HG02623 (cell line): ENCODE measurements at regions not wholly inside any gene's neighbourhood (a gene's known extent, or its start where the extent isn't known, plus 50 kb on each side); places are given as distances from the start of the nearest gene placed in this dataset.

Source experiments
- ATAC-seq: cut with Tn5 transposase; IDR thresholded peaks from one replicate; pipeline ENCODE4 v1.9.1; 2021; ENCODE audit warnings: moderate library complexity; ENCODE audit not compliant: unreplicated experiment

DNA sequence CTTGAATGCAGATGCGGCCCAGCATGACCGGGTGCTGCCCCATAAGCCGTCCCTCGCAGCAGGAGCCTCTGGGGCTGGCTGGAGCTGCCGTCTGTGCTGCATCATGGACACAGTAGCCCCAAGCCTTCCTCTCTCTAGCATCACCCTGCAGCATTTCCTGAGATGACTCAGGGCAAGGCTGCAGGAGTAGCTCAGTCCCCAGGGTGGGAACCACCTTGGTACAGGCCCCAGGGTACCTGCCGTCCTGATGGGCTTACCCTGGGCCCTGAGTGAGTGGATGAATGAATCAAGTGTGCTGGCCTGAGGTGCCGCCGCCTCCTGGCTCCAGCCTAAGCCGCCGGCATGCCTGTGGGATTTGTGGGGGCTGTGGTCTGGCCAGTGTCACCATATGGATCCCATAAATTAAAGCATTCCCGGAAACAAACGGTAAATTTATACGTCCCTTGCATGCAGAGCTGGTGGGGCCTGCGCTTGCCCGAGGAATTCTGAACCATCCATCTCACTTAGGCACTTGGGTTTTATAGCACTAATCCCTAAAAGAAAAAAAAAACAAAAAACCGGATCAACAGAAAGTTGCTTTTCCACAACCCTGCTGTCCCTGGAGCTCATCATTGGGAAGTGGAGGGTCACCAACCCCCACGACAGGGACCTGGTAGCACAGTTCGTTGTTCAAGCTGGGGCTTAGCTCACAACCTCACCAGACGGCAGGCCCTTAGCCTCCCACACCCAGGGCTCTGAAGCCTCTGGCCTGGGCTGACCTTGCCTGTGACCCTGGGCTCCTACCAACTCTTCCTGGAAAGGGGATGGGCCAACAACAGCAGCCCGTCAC is 242.6 kb upstream of the CIBAR2 start:
- ATAC-seq: no peak

DNA sequence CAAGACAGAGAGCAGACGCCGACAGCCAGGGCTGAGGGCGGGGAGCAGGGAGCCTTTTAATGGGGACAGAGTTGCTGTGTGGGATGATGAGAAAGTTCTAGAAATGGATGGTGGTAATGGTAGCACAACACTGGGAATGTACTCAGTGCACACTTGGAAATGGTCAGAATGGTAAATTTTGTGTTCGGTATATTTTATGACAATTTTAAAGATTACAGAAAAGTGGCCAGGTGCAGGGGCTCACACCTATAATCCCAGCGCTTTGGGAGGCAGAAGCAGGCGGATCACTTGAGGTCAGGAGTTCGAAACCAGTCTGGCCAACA is 243.2 kb upstream of the CIBAR2 start:
- ATAC-seq: no peak

DNA sequence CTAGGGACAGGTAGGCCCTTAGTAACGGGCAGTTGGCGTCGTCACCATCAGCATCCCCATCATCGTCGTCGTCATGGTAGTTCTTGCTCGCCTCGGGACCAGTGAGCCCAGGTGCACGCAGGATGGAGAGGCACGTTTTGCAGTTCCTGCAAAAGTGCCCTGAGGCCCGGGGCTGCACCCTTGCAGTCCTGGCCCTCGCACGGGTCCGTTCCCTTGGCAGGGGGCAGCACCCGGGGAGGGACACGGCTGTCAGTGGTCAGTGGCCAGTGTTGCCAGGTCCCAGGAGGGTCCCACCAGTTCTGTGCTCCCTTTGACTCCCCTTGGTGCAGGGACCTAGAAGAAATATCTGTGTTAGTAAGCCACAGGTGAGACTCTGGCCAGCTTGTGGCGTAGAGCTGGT is 243.9 kb upstream of the CIBAR2 start:
- ATAC-seq: no peak

DNA sequence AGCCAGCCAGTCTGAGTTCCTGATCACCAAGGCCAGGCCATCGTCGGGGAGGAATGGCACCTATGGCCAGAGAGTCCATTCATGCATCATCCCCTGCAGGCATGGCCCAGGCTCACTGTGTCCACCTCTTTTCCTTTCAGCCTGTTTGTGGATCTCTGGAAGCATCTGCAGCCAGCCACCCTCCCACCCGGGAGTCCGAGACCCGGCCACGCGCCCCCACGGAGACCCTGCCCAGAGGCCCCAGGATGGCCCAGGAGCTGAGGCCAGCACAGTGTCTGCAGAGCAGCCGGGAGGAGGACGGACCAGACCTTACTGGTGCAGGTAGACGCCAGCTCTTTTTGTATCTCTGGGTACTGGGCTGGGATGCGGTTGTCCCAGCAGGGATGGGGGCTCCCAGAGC is 245.1 kb upstream of the CIBAR2 start:
- no peak for ATAC-seq

DNA sequence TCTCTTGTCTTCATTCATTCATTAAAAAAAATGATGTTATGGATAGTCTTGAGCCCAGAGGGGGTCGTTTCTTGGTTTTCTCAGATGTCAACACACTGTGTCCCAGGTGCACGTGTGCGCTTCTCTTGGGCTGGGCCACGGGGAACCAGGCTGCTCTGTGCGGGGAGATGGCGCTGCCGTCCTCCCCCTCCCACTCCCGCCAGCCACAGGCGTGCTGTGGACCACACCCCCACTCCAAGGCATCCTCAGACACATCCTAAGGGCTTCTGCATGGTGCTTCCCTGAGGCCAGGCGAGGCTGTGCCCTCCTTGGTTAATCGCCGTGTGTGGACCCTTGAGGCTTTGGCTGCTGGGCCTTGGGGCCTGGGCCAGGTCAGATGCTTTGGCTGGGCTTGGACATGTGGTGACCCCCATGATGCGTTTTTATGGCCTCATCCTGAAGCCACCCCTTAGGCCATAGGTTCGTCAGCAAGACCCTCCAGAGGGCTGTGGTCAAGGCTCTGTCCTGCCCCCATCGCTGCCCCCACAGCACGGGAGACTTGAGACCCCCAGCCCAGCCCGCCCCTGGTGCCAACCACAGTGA is 245.7 kb upstream of the CIBAR2 start:
- no peak for ATAC-seq

DNA sequence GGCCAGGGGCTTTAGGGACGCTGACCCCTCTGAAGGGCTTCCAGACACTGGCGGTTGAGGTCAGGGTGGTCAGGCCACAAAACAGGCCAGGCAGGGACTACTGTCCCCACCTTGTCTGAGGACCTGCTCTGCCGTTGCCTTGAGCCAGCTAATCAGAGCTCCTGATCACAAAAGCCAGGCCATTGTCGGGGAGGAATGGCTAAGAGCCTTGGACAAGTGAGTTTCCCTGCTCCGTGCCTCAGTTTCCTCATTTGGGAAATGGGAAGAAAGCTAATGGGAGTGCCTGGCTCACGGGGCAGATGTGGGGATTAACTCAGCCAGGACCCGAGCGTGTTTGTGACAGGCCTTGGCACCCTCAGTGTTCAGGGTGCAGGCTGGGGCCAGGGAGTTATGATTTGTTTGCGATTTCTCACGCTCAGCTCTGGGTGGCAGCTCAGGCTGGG is 246.5 kb upstream of the CIBAR2 start:
- ATAC-seq: no peak

DNA sequence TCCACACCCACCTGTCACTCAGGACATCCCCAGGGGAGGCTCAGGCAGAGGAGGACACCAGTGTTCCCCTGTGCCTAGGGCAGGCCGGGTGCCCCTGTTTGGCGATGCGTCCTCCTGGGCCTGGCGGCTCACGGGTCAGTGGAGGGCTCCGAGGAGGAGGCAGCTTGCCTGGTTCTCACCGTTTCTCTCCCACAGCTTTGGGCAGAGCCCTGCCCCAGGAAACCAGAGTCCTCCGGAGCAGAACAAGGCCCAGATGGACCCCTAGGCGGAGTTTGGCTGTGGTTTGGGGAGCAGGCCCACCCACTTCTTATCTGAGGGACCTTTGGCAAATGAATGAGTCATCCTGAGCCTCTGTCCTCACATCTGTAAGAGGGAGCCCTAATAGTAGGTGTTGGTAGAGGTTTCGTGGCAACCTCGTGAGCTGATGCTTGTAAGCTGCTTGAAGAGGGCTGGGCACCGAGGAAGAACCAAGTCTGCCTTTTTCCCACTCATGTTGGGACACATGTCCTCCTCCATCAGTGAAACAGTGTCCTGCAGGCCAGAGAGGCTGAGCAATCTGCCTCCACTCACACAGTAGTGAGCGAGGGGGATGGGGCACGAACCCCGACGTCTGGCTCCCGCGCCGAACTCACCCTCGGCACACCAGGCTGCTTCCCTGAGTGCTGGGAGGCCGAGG is 247.0 kb upstream of the CIBAR2 start:
- ATAC-seq: no peak

DNA sequence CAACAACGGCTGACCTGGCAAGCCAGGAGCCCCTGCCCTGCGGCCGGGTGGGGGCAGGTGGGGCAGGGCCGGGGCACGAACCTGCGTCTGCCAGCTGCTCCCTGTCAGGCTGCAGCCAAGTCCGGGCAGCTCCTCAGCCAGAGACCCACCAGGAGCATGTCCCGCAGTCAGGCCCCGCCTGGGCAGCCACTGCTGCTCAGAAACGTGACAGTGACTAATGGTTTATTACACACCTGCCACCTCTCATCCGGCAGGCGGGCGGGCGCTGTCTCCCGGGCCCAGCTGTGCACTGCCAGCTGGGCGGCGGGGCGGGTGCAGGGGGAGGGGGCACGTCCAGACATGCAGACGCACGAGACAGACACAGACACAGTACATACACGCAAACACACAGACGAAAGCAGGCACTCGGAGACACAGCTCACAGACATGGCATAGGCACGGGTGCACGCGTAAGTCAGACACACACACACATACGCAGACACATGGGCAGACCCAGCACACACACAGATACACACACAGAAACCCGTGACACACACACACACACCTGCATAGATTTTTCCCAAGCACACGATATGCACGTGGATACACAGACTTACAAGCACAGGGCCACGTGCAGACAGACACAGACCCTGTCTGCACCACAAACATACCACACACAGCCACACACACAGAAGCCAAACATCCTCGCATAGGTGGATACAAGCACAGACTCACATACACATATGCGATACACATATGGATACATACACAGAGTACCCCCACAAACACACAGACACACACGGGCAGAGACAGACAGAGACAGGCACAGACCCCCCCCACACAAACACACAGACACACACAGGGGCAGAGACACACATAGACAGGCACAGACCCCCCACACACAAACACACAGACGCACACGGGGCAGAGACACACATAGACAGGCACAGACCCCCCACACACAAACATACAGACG is 248.3 kb upstream of the CIBAR2 start:
- no peak for ATAC-seq

DNA sequence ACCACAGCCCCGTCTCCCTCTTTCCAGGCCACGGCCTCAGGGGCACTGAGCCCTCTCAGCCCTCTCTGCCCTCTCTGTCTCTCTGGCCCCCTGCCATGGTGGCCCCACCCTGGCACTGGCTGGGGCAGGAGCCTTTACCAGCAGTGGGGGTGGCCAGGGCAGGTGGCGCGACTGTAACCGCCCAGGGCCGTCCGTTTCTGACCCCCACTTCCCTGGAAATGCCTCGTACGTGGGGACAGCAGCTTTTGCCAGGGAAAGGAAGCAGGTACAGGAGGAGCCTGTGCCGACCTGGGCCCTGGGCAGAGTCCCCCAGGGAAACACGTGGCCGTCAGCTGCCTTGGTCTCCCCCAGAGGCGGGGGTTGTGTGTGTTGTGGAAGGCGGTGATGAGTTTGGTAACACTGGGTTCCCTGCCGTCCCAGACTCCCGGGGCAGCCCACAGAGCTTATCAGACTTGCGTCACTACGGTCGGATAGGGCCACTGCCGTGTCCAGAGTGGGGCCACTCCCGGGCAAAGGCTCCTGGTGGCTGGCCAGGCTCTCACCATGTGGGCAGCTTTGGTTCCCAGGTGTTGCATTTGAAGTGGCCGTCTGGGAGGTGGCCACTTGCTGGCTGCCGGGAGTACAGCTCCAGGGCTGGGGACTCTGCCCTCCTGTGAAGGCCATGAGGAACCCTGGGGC is 249.3 kb upstream of the CIBAR2 start:
- ATAC-seq: no peak

DNA sequence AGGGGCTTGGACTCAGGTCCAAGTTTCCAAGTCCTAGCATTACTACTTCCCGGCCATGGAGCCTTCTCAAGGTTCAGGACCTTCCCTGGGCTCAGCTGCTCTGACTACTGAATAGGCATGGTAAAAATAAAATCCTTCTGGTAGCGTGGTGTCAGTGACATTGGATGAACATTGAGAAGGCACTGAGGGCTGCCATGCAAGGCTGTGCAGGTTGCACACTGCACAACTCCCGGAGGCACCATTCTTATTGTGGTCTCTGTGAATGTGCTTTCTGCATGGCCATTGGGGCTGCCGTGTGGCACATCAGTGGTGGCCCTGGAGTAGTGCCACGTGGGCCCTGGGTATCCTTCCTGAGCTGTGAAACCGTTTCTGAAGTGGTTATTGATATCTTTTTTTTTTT is 250.2 kb upstream of the CIBAR2 start:
- ATAC-seq: no peak

DNA sequence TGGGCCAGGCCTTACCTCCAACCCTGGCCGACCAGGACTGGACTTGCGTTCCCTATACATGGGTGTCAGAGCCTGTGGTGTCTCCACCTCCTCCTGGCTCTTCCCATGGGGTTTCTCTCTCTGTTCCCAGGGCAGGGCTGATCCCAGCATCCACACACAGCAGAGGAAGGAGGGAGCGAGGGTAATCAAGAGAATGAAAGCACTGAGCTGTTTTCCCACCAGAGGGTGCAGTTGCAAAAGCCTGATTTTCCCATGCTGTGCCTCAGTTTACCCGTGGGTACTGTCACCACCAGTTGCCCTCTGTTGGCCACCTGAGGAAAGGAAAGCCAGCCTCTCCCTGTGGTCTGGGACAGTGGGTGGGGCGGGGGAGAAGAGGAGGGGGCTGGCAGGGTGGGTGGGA is 249.7 kb upstream of the GSE1 start:
- ATAC-seq: no peak

DNA sequence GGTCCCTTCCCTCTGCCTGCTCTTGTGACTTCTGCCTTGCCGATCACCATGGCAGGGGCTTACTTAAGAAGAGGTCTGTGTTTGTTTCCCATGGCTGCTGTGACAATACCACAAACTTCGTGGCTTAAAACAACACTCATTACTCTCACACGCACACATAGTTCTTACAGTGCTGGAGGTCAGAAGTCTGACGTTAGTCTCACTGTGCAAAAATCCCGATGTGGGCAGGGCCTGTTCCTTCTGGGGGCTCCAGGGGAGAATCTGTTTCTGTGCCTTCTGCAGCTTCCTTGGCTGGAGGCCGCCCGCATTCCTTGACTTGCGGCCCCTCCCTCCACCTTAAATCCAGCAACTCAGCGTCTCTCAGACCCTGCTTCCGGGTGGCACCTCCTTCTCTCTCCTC is 249.2 kb upstream of the GSE1 start:
- ATAC-seq: no peak

DNA sequence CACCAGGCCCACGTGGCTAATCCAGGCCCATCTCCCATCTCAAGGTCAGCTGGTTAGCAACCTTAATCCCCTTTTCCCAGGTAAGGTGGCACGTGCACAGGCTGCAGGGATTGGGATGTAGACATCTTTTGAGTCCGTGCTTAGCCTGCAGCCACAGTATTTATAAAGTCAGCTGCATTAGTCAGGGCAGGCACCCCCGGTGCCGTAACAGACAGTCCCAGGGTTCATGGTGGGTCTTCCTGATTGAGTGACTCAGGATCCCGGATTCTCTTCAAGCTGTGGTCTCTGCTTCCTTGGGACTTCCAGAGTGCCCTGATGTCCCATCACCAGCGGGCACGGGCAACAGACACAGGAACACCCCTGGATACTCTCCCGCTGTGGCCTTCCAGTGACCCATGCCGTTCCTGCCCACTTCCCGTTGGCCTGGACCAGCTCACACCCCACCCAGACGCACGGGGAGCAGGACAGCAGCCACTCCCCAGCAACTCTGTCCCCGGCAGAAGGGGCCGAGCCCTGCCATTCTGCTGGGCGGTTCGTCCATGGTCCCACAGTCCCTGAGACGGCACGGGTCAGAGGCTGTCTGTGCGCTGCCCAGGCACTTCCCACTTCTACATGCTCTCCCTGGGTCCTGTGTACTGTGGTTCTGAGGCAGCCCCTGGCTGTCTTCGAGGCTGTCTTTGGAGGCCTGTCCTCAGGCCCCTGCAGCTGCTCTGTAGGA is 248.6 kb upstream of the GSE1 start:
- no peak for ATAC-seq

DNA sequence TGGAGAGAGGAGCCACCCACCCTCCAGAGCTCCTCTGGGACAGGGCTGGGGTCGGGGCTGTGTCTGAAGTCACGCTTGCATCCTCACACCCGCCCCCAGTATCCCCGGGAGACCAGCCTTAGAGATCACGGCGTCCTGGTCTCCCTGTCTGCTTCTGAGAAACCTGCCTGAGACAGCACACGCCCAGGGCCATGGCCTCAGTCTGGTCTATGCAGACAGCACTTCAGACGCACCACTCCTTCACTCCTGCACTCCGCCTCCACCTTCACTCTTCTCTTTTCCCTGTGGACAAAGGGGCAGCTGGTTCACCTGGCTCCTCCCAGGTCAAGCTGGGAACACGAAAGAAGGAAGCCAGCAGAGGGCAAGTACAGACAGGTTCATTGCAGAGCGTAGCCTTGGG is 248.0 kb upstream of the GSE1 start:
- ATAC-seq: no peak

DNA sequence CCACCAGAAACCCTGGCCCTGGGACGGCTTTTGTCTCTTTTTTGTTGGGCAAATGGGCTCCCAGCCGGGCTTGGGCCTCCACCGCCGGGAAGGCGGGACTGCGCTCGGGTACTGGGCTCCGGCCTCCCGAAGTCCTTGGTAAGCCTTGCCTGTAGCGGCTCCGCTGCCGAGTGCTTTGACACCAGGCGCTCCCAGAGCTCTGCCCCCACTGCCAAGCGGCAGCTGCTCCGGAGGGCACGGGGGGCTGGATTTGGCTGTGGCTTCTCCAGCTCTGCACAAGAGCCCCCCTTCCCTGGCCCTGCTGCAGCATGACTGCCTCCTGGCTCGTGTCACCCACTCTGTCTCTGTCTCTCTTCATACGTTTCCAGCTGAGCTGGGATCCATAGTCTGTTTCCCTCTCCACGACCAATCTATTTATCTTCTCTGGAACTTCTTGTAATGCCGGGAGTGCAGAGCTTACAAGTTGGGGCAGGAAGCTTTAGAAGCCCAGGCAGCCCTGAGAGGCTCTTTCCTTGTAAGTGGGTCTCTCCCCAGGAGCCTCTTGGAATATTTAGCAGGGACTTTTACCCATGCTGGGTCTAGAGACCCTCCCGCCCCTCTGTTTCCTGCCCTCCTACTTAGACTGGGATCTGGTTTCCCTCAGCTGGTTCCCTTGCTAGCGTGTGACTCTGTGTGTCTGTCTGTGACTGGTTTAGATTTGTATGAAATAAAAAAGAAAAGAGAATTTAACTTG is 246.9 kb upstream of the GSE1 start:
- ATAC-seq: no peak

DNA sequence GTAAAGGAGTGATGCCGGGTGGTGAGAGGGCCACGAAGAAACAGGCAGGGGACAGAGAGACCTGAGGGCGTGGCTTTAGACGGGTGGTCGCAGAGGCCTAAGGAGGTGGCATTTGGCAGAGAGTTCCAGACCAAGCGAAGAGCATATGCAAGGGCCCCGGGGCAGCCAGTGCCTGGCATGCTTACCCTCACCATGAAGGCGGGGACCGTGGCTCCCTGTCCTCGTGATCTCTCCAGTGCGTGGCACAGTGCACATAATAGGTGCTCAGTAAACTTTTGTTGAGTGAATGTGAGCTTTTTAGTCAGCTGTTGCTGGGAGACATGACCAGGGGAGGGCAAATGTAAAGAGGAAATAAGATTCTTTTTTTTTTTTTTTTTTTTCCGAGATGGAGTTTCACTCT is 245.6 kb upstream of the GSE1 start:
- no peak for ATAC-seq

DNA sequence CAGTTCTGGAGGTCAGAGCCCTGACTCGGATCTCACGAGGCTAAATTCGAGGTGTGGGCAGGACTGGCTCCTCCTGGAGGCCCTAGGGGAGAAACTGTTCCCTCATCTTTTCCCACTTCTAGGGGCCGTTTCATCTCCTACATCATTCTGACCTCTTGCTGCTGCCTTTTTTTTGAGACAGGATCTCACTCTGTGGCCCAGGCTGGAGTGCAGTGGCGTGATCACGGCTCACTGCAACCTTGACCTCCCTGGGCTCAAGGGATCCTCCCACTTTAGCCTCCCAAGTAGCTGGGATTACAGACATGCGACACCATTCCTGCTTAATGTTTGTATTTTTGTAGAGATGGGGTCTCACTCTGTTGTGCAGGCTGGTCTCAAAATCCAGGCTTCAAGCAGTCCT is 244.1 kb upstream of the GSE1 start:
- ATAC-seq: no peak

DNA sequence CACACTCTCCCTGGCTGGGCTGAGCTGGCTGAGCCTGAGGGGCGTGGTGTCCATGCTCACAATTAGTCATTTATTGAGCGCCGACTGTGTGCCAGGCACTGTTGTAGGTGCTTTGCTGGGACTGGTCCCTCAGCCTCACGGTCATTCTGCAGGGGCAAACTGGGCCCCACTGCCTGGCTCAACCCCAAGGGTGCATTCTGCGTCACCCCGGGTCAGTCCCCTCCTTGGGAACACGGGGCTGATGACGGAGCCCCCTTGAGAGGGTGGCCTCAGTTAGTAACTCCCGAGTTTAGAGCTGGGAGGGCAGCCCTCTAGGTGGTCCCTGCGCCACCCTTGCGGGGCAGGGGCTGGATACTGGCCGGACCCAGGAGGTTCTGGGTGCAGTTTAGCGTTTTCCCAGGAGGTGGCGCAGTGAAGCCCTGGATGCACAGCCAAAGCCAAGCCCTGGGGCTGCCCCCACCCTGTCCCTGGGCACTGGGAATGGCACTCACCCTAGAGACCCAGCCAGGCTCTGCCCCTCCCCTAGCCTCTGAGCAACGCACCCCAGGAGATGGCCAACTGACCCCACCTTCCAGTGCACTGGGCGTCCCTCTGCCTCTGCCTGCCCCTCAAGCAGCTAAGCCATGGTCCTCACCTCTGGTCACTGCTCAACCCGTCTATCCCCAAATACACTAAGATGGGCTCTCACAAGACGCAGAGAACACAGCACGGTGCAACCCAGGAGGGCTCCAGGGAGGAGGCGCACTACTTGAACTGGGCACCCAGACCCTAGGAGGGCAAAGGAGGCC is 243.2 kb upstream of the GSE1 start:
- ATAC-seq: no peak

DNA sequence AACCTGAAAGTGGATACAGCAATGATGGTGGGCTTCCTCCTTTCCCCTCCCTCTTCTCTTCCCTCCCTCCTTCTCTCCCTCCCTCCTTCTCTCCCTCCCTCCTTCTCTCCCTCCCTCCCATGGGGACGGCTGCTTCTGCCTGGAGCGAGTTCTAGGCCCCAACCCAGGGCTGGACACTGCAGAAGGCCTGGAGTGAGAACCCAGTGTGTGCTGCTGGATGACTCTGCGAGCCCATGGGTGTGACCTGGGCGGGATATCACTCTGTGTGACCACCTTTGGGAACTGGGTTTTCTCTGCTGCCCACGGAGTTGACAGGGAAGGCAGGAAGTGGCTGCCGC is 242.6 kb upstream of the GSE1 start:
- ATAC-seq: no peak
